NT2/D1 (cell line): ENCODE measurements at regions not wholly inside any gene's neighbourhood (a gene's known extent, or its start where the extent isn't known, plus 50 kb on each side); places are given as distances from the start of the nearest gene placed in this dataset.

ENCODE experiments used
- SUZ12 ChIP-seq: IDR thresholded peaks from 2 replicates; pipeline ENCODE4 v1.6.1; 2011; ENCODE audit not compliant: insufficient read length, insufficient read depth; ENCODE audit errors: extremely low read depth
- ZNF274 ChIP-seq: IDR thresholded peaks from 2 replicates; pipeline ENCODE4 v1.6.1; 2011; ENCODE audit warnings: mild to moderate bottlenecking, low read depth, low read length

- no peak for TF ChIP-seq ZNF274
- TF ChIP-seq SUZ12 = no peak
These were observed 350.6 kb upstream of the MKI67 start for GRCh38 chr10:128476845-128477244.
